GM12865 (cell line): ENCODE measurements at regions not wholly inside any gene's neighbourhood (a gene's known extent, or its start where the extent isn't known, plus 50 kb on each side); places are given as distances from the start of the nearest gene placed in this dataset.

Source experiments
- DNase-seq: peaks from one replicate; pipeline ENCODE4 v3.0.0; 2010; ENCODE audit warnings: low read depth
- H3K4me3 ChIP-seq: 2 replicates; pipeline ENCODE4 v1.5.1; 2011; ENCODE audit warnings: mild to moderate bottlenecking, low read depth, low read length, control low read depth
- TF ChIP-seq, protein P1 (sequence below): IDR thresholded peaks from 2 replicates; pipeline ENCODE4 v1.5.1; 2011; ENCODE audit warnings: low read length, control low read depth, low read depth, inconsistent platforms; ENCODE audit not compliant: insufficient read depth; ENCODE audit errors: missing control alignments

DNA sequence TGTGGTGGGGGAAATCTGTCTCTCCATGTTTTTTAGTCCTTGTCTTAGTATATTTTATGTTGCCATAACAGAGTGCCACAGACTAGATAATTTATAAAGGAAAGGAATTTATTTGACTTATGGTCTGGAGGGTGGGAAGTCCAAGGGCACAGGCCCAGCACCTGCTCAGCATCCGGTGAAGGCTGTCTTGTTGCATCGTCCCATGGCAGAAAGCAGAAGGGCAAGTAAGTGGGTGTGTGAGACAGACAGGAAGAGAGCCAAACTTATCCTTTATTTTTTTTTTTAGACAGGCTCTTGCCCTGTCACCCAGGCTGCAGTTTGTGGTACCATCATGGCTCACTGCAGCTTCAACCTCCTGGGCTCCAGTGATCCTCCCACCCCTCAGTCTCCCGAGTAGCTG, 98.1 kb downstream of the HS1BP3 start:
- no peak overlapping the region for H3K4me3 ChIP-seq
- TF ChIP-seq, protein P1, sequence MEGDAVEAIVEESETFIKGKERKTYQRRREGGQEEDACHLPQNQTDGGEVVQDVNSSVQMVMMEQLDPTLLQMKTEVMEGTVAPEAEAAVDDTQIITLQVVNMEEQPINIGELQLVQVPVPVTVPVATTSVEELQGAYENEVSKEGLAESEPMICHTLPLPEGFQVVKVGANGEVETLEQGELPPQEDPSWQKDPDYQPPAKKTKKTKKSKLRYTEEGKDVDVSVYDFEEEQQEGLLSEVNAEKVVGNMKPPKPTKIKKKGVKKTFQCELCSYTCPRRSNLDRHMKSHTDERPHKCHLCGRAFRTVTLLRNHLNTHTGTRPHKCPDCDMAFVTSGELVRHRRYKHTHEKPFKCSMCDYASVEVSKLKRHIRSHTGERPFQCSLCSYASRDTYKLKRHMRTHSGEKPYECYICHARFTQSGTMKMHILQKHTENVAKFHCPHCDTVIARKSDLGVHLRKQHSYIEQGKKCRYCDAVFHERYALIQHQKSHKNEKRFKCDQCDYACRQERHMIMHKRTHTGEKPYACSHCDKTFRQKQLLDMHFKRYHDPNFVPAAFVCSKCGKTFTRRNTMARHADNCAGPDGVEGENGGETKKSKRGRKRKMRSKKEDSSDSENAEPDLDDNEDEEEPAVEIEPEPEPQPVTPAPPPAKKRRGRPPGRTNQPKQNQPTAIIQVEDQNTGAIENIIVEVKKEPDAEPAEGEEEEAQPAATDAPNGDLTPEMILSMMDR = no peak
- DNase-seq = no peak

DNA sequence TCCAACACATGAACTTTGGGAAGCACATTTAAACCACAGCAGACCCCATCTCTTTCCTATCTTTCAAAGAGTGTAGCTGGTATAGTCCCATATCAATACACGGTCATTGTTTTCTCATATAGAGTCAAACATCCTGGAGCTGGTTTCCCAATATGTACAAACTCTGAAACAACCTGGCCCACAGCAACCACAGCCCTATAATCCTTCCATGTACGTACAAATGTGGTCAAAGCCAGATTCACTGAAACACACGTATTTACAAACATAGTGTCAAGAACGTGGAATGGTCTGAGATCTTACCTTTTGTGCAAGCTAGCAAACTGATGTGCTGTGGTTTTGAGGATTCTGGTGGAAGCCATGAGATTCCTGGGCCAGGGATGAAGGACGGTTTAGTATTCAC, 97.3 kb downstream of the HS1BP3 start:
- H3K4me3 ChIP-seq = no peak overlapping the region
- TF ChIP-seq, protein P1 = no peak
- no peak for DNase-seq

DNA sequence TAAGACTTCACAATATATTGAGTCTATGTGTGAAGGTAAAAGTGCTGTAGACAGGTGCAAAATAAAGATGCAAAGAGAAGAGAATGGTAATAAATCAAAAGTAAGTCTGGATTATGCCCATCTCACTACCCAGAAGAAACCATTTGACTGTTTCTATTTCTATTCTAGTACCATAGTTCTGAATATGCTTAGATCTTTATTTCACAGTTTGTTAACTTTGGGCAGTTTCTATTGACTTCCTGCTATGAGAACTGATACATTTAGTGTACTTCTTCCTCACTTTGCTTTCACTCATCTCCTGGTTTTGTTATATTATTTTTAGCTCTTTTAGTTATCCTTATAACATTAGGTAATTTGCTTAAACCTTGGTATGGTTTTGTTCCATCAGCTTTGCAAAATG, 94.9 kb downstream of the HS1BP3 start:
- no peak for DNase-seq

DNA sequence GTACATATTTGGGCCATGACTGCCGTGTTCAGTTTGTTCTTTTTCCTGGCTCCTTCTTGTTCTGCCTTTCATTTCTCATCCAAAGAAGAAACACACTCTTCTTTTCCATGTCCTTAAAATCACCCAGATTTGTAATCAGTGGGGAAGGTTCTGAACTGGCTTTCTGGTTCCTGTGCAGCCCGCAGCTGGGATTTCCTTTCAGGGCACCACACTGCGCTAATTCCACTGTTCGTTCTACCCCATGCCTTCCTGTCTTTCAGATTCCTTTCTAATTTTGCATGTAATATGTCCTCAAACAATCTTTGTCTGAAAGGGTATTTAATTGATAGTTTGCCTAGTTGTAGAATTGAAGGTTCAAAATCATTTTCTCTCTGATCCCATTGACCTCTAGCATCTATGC, 94.1 kb downstream of the HS1BP3 start:
- DNase-seq = no peak
- no peak overlapping the region for H3K4me3 ChIP-seq
- TF ChIP-seq, protein P1 = no peak

More for the DNA sequence above, 94.9 kb downstream of the HS1BP3 start:
- TF ChIP-seq, protein P1 = no peak
- no peak overlapping the region for H3K4me3 ChIP-seq

DNA sequence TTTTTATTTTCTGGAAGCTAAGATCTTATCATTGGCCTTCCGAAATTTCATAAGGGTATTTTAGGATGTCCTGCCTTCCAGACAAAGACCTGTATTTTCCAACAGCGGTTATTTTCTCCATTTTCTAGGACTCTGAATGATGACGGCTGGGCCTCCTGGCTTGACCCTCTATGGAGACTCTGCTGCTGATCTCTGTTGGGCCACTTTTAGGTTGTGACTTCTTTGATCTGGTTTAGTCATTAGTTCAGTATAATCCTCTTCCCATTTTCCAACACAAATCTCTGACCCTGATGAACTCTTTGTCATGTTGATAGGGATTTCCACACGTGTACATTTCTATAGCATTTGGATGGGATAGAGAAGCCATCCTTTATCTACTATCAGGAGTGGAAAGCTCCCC, 93.7 kb downstream of the HS1BP3 start:
- TF ChIP-seq, protein P1 = no peak
- no peak for DNase-seq
- H3K4me3 ChIP-seq = no peak overlapping the region

DNA sequence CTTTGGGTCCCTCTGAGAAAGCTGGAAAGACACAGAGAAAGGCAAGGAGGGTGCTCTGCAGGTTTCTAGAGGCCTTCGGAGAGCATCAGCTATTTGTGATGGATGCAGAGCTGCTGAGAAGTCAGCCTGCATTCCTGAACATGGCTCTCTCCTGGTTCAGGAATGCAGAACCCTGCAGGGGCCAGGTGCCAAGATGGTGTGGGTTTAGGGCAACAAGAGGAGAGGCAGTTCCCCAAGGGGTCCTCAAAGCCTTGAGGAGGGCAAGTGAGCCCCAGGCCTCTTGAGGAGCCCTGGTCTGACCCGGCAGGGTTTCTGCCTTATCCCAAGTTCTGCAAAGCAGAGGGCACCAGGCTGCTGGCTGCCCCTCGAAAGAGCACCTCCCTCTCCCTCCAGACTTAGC, 93.3 kb downstream of the HS1BP3 start:
- H3K4me3 ChIP-seq = no peak overlapping the region
- no peak for DNase-seq

More for the DNA sequence above, 93.3 kb downstream of the HS1BP3 start:
- TF ChIP-seq, protein P1 = no peak
